IPS-20b (cell line): ENCODE measurements at regions not wholly inside any gene's neighbourhood (a gene's known extent, or its start where the extent isn't known, plus 50 kb on each side); places are given as distances from the start of the nearest gene placed in this dataset.

ENCODE experiments used
- H3K27ac ChIP-seq: one replicate; pipeline ENCODE4 v1.5.1; 2013; ENCODE audit warnings: low read length
- H3K27me3 ChIP-seq: 2 replicates; pipeline ENCODE4 v1.6.1; 2013; ENCODE audit warnings: mild to moderate bottlenecking, low read length, inconsistent platforms; ENCODE audit not compliant: insufficient read depth
- H3K36me3 ChIP-seq: 2 replicates; pipeline ENCODE4 v1.6.1; 2013; ENCODE audit warnings: low read depth, mild to moderate bottlenecking, inconsistent platforms, low read length, moderate library complexity; ENCODE audit not compliant: insufficient read depth
- H3K4me1 ChIP-seq: 2 replicates; pipeline ENCODE4 v1.6.1; 2013; ENCODE audit warnings: mild to moderate bottlenecking, control low read depth, inconsistent platforms, low read length, moderate library complexity; ENCODE audit not compliant: insufficient read depth
- H3K4me3 ChIP-seq: 2 replicates; pipeline ENCODE4 v1.5.1; 2013; ENCODE audit warnings: mild to moderate bottlenecking, low read length, inconsistent platforms
- H3K9ac ChIP-seq: 2 replicates; pipeline ENCODE4 v1.6.1; 2013; ENCODE audit warnings: low read depth, mild to moderate bottlenecking, inconsistent platforms, low read length, moderate library complexity
- H3K9me3 ChIP-seq: 2 replicates; pipeline ENCODE4 v1.6.1; 2013; ENCODE audit warnings: mild to moderate bottlenecking, low read depth, low read length, inconsistent platforms; ENCODE audit not compliant: insufficient read depth

GRCh38 chr7:51521054-51521453, 204.4 kb upstream of the COBL start:
- Histone ChIP-seq H3K4me3 (no peak overlapping the region), H3K36me3 (no peaks in the 10 kb centered on the region), H3K4me1 (peaks cover 11% of the 10 kb centered on the region), H3K9me3 (no peaks in the 10 kb centered on the region), H3K27ac (no peak overlapping the region), H3K9ac (no peak overlapping the region), H3K27me3 (no peaks in the 10 kb centered on the region)

- H3K4me3 ChIP-seq, result no peak overlapping the region
- H3K4me1 ChIP-seq, result peaks cover 15% of the 10 kb centered on the region
- H3K9ac ChIP-seq, result no peak overlapping the region
- H3K9me3 ChIP-seq, result no peaks in the 10 kb centered on the region; the same call in 1 of the 2 replicates
- H3K27me3 ChIP-seq, result no peaks in the 10 kb centered on the region
- no peaks in the 10 kb centered on the region for H3K36me3 ChIP-seq
- no peak overlapping the region for H3K27ac ChIP-seq
Observed at GRCh38 chr7:51518646-51519045, 202.0 kb upstream of the COBL start.

- Histone ChIP-seq H3K27me3 (no peaks in the 10 kb centered on the region), H3K9ac (no peak overlapping the region), H3K4me3 (no peak overlapping the region), H3K9me3 (no peaks in the 10 kb centered on the region; the same call in 1 of the 2 replicates), H3K4me1 (peaks cover 15% of the 10 kb centered on the region), H3K27ac (no peak overlapping the region), H3K36me3 (no peaks in the 10 kb centered on the region)
Observed at GRCh38 chr7:51517187-51517586, 200.6 kb upstream of the COBL start.

DNA sequence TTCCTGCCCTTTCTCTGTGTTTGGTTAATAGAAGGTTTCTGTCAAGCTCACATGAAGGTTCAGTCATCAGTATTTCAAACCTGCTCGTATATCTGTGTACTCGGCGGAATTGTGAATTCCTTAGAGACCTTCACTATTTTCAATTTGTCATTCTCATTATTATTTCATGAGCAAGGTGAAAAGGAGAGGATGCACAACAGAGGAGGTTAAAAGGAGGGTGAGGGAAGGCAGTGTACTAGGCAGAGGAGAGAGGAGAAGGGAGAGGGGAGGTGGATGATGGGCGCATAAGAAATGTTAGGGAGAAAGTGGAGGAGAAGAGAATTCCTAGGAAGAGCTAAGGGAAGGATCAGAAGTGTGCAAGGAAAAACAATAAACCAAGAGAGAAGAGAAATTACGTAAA, 185.0 kb upstream of the COBL start:
- Histone ChIP-seq H3K27ac (no peak overlapping the region), H3K27me3 (no peaks in the 10 kb centered on the region), H3K9ac (no peak overlapping the region), H3K36me3 (no peaks in the 10 kb centered on the region), H3K4me1 (no peaks in the 10 kb centered on the region), H3K9me3 (no peaks in the 10 kb centered on the region), H3K4me3 (no peak overlapping the region)

DNA sequence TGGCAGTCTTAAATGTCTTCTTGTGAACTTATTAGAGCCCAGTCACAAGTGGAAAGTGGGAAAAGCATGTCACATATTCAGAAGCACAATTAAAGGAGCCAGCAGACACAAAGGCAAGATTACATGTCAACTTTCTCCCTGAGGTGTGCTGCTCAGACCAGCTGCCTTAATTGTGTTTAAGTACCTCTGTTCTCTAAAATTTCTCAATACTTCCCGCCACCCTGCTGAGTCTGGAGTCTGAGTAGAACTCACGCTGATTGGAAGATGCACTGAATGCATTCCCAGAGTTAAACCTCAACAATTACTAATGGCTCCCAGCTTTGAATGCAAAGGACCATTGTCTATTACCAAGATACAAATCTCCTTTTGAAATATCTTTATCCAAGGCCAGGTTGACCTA, 166.4 kb upstream of the COBL start:
- Histone ChIP-seq H3K27ac (no peak overlapping the region), H3K4me3 (no peak overlapping the region), H3K27me3 (no peaks in the 10 kb centered on the region)

GRCh38 chr7:51481421-51481820, 164.8 kb upstream of the COBL start:
- no peak overlapping the region for H3K4me3 ChIP-seq
- H3K9ac ChIP-seq, result no peak overlapping the region
- H3K36me3 ChIP-seq, result no peaks in the 10 kb centered on the region
- no peaks in the 10 kb centered on the region for H3K27me3 ChIP-seq
- no peak overlapping the region for H3K27ac ChIP-seq
- no peaks in the 10 kb centered on the region for H3K4me1 ChIP-seq
- no peaks in the 10 kb centered on the region; the same call in 1 of the 2 replicates for H3K9me3 ChIP-seq

More for the DNA sequence above, 166.4 kb upstream of the COBL start:
- Histone ChIP-seq H3K9ac (no peak overlapping the region), H3K36me3 (no peaks in the 10 kb centered on the region), H3K4me1 (no peaks in the 10 kb centered on the region), H3K9me3 (no peaks in the 10 kb centered on the region; the same call in 1 of the 2 replicates)

DNA sequence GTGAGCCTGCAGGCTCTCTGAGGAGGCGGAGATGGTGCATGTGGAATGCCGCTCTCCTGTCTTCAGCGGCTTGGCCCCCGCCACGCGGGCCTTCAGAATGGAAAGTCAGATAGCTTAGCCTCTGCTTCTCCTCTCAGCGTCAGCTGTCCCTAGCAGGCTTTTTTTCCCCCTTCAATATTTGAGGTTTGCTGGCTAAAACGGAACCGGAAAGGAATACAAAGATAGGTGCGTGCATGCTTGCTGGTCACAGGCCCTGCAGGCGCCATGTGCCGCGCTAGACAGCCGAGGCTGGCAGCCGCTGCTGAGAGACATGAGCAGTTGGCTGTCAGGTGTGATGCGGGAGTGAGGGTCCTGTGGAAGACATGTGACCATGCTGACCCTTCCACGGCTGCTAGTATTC, 161.2 kb upstream of the COBL start:
- no peak overlapping the region for H3K9ac ChIP-seq

GRCh38 chr7:51477323-51477722, 160.7 kb upstream of the COBL start:
- no peak overlapping the region for H3K4me3 ChIP-seq
- H3K4me1 ChIP-seq, result no peaks in the 10 kb centered on the region
- H3K9ac ChIP-seq, result no peak overlapping the region
- no peaks in the 10 kb centered on the region for H3K9me3 ChIP-seq
- no peak overlapping the region for H3K27ac ChIP-seq
- no peaks in the 10 kb centered on the region for H3K36me3 ChIP-seq
- H3K27me3 ChIP-seq, result peaks cover 10% of the 10 kb centered on the region

More for the DNA sequence above, 161.2 kb upstream of the COBL start:
- Histone ChIP-seq H3K27me3 (peaks cover 5% of the 10 kb centered on the region; the same call in 1 of the 2 replicates), H3K27ac (no peak overlapping the region), H3K36me3 (no peaks in the 10 kb centered on the region), H3K9me3 (no peaks in the 10 kb centered on the region), H3K4me3 (no peak overlapping the region), H3K4me1 (no peaks in the 10 kb centered on the region)

- Histone ChIP-seq H3K4me3 (no peak overlapping the region), H3K36me3 (no peaks in the 10 kb centered on the region), H3K4me1 (no peaks in the 10 kb centered on the region; the same call in 1 of the 2 replicates), H3K9me3 (no peaks in the 10 kb centered on the region), H3K27ac (no peak overlapping the region), H3K27me3 (peaks cover 23% of the 10 kb centered on the region), H3K9ac (no peak overlapping the region)
Observed at GRCh38 chr7:51476026-51476425, 159.4 kb upstream of the COBL start.

- H3K27me3 ChIP-seq, result peaks cover 31% of the 10 kb centered on the region
- no peak overlapping the region for H3K27ac ChIP-seq
- no peaks in the 10 kb centered on the region for H3K36me3 ChIP-seq
- H3K4me3 ChIP-seq, result no peak overlapping the region
- H3K9me3 ChIP-seq, result no peaks in the 10 kb centered on the region
- no peak overlapping the region for H3K9ac ChIP-seq
- H3K4me1 ChIP-seq, result peaks cover 3% of the 10 kb centered on the region; the same call in 1 of the 2 replicates
Observed at GRCh38 chr7:51472873-51473272, 156.3 kb upstream of the COBL start.

GRCh38 chr7:51471981-51472296, 155.3 kb upstream of the COBL start:
- Histone ChIP-seq H3K27ac (no peak overlapping the region), H3K27me3 (peaks cover 31% of the 10 kb centered on the region), H3K4me1 (peaks cover 3% of the 10 kb centered on the region; the same call in 1 of the 2 replicates), H3K9me3 (no peaks in the 10 kb centered on the region), H3K9ac (no peak overlapping the region), H3K36me3 (no peaks in the 10 kb centered on the region), H3K4me3 (peak overlapping the region; percentile 53; the same call in 1 of the 2 replicates)

- Histone ChIP-seq H3K27me3 (peaks cover 31% of the 10 kb centered on the region), H3K4me1 (peaks cover 3% of the 10 kb centered on the region; the same call in 1 of the 2 replicates), H3K9ac (no peak overlapping the region), H3K4me3 (peak overlapping the region; percentile 53; the same call in 1 of the 2 replicates), H3K36me3 (no peaks in the 10 kb centered on the region), H3K9me3 (no peaks in the 10 kb centered on the region), H3K27ac (no peak overlapping the region)
Observed at GRCh38 chr7:51471210-51471980, 154.8 kb upstream of the COBL start.
